ENCODE measurements at regions not wholly inside any gene's neighbourhood (a gene's known extent, or its start where the extent isn't known, plus 50 kb on each side); places are given as distances from the start of the nearest gene placed in this dataset.

GRCh38 chr11:90491466-90491865 lies 268.6 kb upstream of the CHORDC1 start:
- no peaks in the 10 kb centered on the region for H3K9me2 ChIP-seq (replicated peaks; ENCODE audit: insufficient read depth, low read length)
- no peak for DNase-seq
- H3K9ac ChIP-seq (ENCODE audit: low read length), result no peak overlapping the region
- H3K9me3 ChIP-seq (replicated peaks; ENCODE audit: insufficient read depth, low read length), result no peaks in the 10 kb centered on the region
- TF ChIP-seq EZH2 (optimal IDR thresholded peaks at IDR 0.05; ENCODE audit: low read depth, low read length), result no peak
- TF ChIP-seq CTCF (IDR thresholded peaks at IDR 0.05; ENCODE audit: low read length), result no peak
- TF ChIP-seq EZH2phosphoT487 (IDR thresholded peaks at IDR 0.05; ENCODE audit: low read length), result no peak
- no peak overlapping the region for H3K27ac ChIP-seq (ENCODE audit: low read length)
- no peaks in the 10 kb centered on the region for H3K4me1 ChIP-seq (ENCODE audit: low read length)
- no peaks in the 10 kb centered on the region for H4K20me1 ChIP-seq (ENCODE audit: insufficient read depth, low read length)
- no peaks in the 10 kb centered on the region for H3K79me2 ChIP-seq (ENCODE audit: low read length)
- no peak overlapping the region for H3K4me2 ChIP-seq (ENCODE audit: low read depth, low read length)
- H3K36me3 ChIP-seq (replicated peaks; ENCODE audit: insufficient read depth, low read length), result no peaks in the 10 kb centered on the region
- H3F3A ChIP-seq (ENCODE audit: insufficient read depth, low read length), result no peaks in the 10 kb centered on the region
- H2AFZ ChIP-seq (ENCODE audit: low read length), result no peak overlapping the region
- no peaks in the 10 kb centered on the region for H3K27me3 ChIP-seq (replicated peaks; ENCODE audit: insufficient read depth, low read length)
- H3K4me3 ChIP-seq (ENCODE audit: low read length), result no peak overlapping the region

GRCh38 chr11:90476442-90477007 lies 253.7 kb upstream of the CHORDC1 start:
- Histone ChIP-seq H3K36me3 (replicated peaks; ENCODE audit: insufficient read depth, low read length) (no peaks in the 10 kb centered on the region), H2AFZ (ENCODE audit: low read length) (no peak overlapping the region), H3K27me3 (replicated peaks; ENCODE audit: insufficient read depth, low read length) (no peaks in the 10 kb centered on the region), H3K4me2 (ENCODE audit: low read depth, low read length) (no peak overlapping the region), H3K9me2 (replicated peaks; ENCODE audit: insufficient read depth, low read length) (no peaks in the 10 kb centered on the region), H3K27ac (ENCODE audit: low read length) (no peak overlapping the region), H3K4me1 (ENCODE audit: low read length) (no peaks in the 10 kb centered on the region), H3K4me3 (ENCODE audit: low read length) (no peak overlapping the region), H3K9ac (ENCODE audit: low read length) (no peak overlapping the region), H3F3A (ENCODE audit: insufficient read depth, low read length) (no peaks in the 10 kb centered on the region), H3K9me3 (replicated peaks; ENCODE audit: insufficient read depth, low read length) (no peaks in the 10 kb centered on the region), H4K20me1 (ENCODE audit: insufficient read depth, low read length) (no peaks in the 10 kb centered on the region), H3K79me2 (ENCODE audit: low read length) (no peaks in the 10 kb centered on the region)
- TF ChIP-seq EZH2 (optimal IDR thresholded peaks at IDR 0.05; ENCODE audit: low read depth, low read length) (no peak), CTCF (IDR thresholded peaks at IDR 0.05; ENCODE audit: low read length) (peak; percentile 69)
- peak; percentile 57 for DNase-seq

- Histone ChIP-seq H3K27ac (ENCODE audit: low read length) (no peak overlapping the region), H3K9me3 (replicated peaks; ENCODE audit: insufficient read depth, low read length) (no peaks in the 10 kb centered on the region), H3K4me1 (ENCODE audit: low read length) (no peaks in the 10 kb centered on the region), H2AFZ (ENCODE audit: low read length) (no peak overlapping the region), H3K79me2 (ENCODE audit: low read length) (no peaks in the 10 kb centered on the region), H3K4me2 (ENCODE audit: low read depth, low read length) (no peak overlapping the region), H3K36me3 (replicated peaks; ENCODE audit: insufficient read depth, low read length) (no peaks in the 10 kb centered on the region), H3K9ac (ENCODE audit: low read length) (no peak overlapping the region), H3F3A (ENCODE audit: insufficient read depth, low read length) (no peaks in the 10 kb centered on the region), H3K9me2 (replicated peaks; ENCODE audit: insufficient read depth, low read length) (no peaks in the 10 kb centered on the region), H4K20me1 (ENCODE audit: insufficient read depth, low read length) (no peaks in the 10 kb centered on the region), H3K27me3 (replicated peaks; ENCODE audit: insufficient read depth, low read length) (no peaks in the 10 kb centered on the region), H3K4me3 (ENCODE audit: low read length) (no peak overlapping the region)
- no peak for DNase-seq
- TF ChIP-seq EZH2phosphoT487 (IDR thresholded peaks at IDR 0.05; ENCODE audit: low read length) (no peak), EZH2 (optimal IDR thresholded peaks at IDR 0.05; ENCODE audit: low read depth, low read length) (no peak), CTCF (IDR thresholded peaks at IDR 0.05; ENCODE audit: low read length) (no peak)
Measured at GRCh38 chr11:90468923-90469322, 246.1 kb upstream of the CHORDC1 start.
